RWPE2 (cell line): ENCODE measurements at regions not wholly inside any gene's neighbourhood (a gene's known extent, or its start where the extent isn't known, plus 50 kb on each side); places are given as distances from the start of the nearest gene placed in this dataset.

Source experiments
- ATAC-seq: fragments of 200-7000 bp; cut with Tn5 transposase; 3 replicates; pipeline ENCODE4 v1.9.1; 2021; ENCODE audit warnings: low read depth
- DNase-seq: peaks from one replicate; pipeline ENCODE4 v3.0.0-alpha.2; 2020; ENCODE audit warnings: low spot score
- H3K27ac ChIP-seq: fragments of 450-650 bp; 2 replicates; pipeline ENCODE4 v1.5.1; 2017; ENCODE audit warnings: mild to moderate bottlenecking; ENCODE audit not compliant: poor library complexity, severe bottlenecking
- H3K27me3 ChIP-seq: fragments of 250-450 bp; sonication (Bioruptor Pico); 2 replicates; pipeline ENCODE4 v1.5.1; 2021; ENCODE audit warnings: mild to moderate bottlenecking, moderate library complexity; ENCODE audit not compliant: insufficient read depth, poor library complexity, severe bottlenecking
- H3K36me3 ChIP-seq: fragments of 250-450 bp; sonication (Bioruptor Pico); 2 replicates; pipeline ENCODE4 v1.5.1; 2020; ENCODE audit warnings: low read depth, mild to moderate bottlenecking, moderate library complexity
- H3K4me1 ChIP-seq: fragments of 250-450 bp; sonication (Bioruptor Pico); 2 replicates; pipeline ENCODE4 v1.5.1; 2021; ENCODE audit warnings: mild to moderate bottlenecking, moderate library complexity; ENCODE audit not compliant: insufficient read depth, poor library complexity, severe bottlenecking
- H3K4me3 ChIP-seq: fragments of 250-450 bp; sonication (Bioruptor Pico); 2 replicates; pipeline ENCODE4 v1.5.1; 2021; ENCODE audit warnings: mild to moderate bottlenecking, moderate library complexity; ENCODE audit not compliant: severe bottlenecking
- H3K9me3 ChIP-seq: fragments of 250-450 bp; sonication (Bioruptor Pico); 2 replicates; pipeline ENCODE4 v1.5.1; 2021; ENCODE audit warnings: mild to moderate bottlenecking, moderate library complexity; ENCODE audit not compliant: severe bottlenecking
- TF ChIP-seq, protein P1 (sequence below): fragments of 450-650 bp; IDR thresholded peaks from one replicate; pipeline ENCODE4 v1.5.1; 2017; ENCODE audit warnings: mild to moderate bottlenecking, moderate library complexity; ENCODE audit not compliant: poor library complexity, severe bottlenecking

DNA sequence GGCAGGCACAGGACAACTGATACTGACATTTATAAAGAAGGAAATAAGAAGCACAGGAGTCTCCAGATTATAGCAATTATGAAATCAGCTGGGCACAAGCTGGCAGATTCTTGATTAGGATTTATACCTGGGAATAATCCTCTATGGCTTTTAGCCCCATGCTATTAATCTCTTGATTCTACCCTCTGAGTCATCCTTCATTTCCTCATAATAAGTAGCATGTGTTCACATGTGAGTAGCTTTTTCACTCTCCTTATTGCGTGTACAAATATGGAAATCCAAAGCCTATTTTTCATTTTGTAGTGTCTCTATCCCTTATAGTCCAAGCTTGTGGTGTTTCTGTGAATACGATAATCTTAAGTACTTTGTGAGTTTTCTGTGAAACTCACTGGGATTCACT, 185.0 kb upstream of the PRLR start:
- Histone ChIP-seq H3K36me3 (no peaks in the 10 kb centered on the region), H3K27ac (no peak overlapping the region), H3K27me3 (peaks cover 28% of the 10 kb centered on the region), H3K4me3 (no peak overlapping the region), H3K9me3 (no peaks in the 10 kb centered on the region), H3K4me1 (no peaks in the 10 kb centered on the region)
- DNase-seq (no peak), ATAC-seq (no peak)
- TF ChIP-seq, protein P1, sequence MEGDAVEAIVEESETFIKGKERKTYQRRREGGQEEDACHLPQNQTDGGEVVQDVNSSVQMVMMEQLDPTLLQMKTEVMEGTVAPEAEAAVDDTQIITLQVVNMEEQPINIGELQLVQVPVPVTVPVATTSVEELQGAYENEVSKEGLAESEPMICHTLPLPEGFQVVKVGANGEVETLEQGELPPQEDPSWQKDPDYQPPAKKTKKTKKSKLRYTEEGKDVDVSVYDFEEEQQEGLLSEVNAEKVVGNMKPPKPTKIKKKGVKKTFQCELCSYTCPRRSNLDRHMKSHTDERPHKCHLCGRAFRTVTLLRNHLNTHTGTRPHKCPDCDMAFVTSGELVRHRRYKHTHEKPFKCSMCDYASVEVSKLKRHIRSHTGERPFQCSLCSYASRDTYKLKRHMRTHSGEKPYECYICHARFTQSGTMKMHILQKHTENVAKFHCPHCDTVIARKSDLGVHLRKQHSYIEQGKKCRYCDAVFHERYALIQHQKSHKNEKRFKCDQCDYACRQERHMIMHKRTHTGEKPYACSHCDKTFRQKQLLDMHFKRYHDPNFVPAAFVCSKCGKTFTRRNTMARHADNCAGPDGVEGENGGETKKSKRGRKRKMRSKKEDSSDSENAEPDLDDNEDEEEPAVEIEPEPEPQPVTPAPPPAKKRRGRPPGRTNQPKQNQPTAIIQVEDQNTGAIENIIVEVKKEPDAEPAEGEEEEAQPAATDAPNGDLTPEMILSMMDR = no peak

DNA sequence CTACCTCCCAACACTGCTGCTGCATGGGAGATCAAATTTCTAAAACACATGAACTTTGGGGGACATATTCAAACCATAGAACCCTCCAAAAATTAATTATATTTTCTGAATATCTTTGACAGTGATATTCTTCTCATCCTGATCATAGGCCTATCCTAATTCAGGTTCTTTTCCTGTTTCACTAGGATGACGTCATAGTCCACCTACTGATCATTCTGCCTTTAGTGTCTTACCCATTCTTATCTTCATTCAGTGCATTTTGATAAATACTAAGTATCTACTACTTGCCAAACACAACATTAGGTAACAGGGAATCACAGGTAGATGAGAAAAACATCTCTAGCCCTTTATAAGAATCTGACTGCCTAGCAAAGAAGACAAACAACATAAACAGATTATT, 179.1 kb upstream of the PRLR start:
- DNase-seq = no peak
- Histone ChIP-seq H3K9me3 (no peaks in the 10 kb centered on the region), H3K4me3 (no peak overlapping the region), H3K27ac (no peak overlapping the region), H3K36me3 (no peaks in the 10 kb centered on the region), H3K4me1 (no peaks in the 10 kb centered on the region), H3K27me3 (peaks cover 19% of the 10 kb centered on the region)
- TF ChIP-seq, protein P1 = no peak
- no peak for ATAC-seq

DNA sequence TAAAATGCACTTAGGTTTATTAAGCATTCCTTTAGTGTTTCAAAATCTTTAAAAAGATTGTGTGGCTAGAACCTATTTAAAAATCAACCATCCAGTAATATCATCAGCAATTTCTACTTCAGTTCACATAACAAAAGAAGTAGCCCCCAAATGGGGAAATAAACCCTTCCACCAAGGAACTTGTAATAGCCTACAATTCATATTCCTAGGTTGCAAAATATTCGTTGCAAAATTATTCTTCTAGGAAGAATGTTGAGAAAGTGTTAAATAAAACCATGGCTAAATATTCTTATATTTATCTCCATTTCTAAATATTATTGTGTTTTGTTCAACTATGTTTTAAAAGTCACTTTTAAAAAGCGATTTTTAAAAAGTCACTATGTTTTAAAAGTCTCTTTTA, 177.9 kb upstream of the PRLR start:
- no peak for ATAC-seq
- TF ChIP-seq, protein P1 = no peak
- DNase-seq = no peak
- H3K9me3 ChIP-seq = no peaks in the 10 kb centered on the region
- no peak overlapping the region for H3K27ac ChIP-seq
- no peaks in the 10 kb centered on the region for H3K4me1 ChIP-seq
- H3K36me3 ChIP-seq = no peaks in the 10 kb centered on the region
- peaks cover 15% of the 10 kb centered on the region for H3K27me3 ChIP-seq
- H3K4me3 ChIP-seq = no peak overlapping the region

DNA sequence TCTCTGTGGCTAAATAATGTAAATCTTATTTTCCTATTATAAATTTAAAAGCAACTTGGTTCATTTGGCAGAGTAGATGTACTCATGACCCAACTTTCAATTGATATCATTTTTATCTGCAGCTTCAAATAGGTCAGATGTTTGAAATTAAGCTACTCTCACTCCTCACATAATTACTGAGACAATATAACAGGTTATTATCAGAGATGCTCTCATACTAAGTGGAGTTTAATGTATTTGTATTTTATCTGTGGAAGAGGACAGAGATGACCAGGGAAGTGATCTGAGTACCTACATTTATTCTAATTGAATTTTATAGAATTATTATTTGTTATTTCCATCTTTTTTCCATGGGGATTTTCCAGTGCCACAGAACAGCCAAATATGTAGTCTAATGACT, 177.4 kb upstream of the PRLR start:
- Histone ChIP-seq H3K27ac (no peak overlapping the region), H3K36me3 (no peaks in the 10 kb centered on the region), H3K9me3 (no peaks in the 10 kb centered on the region), H3K4me1 (no peaks in the 10 kb centered on the region), H3K27me3 (peaks cover 16% of the 10 kb centered on the region), H3K4me3 (no peak overlapping the region)
- no peak for ATAC-seq
- TF ChIP-seq, protein P1 = no peak
- DNase-seq = no peak

DNA sequence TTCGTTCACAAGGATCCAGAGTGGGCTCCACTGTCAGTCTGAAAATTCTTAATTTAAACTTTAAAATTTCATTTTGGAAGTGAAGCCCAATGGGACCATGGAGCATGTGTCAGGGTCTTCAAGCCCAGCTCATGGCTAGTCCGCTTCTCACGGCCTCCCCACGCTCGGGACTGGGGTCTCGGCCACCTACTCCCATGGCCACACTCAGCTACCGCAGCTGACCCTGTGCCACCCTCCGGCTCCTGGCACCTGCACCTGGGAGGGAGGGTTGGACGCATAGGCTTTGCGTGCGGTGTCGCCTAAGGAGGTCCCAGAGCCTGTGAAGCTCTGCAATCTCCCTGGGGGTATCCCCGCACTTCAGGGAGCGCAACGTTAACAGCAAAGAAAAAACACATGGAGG, 175.7 kb upstream of the PRLR start:
- Histone ChIP-seq H3K4me3 (no peak overlapping the region), H3K27ac (no peak overlapping the region), H3K36me3 (no peaks in the 10 kb centered on the region), H3K4me1 (no peaks in the 10 kb centered on the region), H3K27me3 (peaks cover 18% of the 10 kb centered on the region), H3K9me3 (no peaks in the 10 kb centered on the region)
- TF ChIP-seq, protein P1 = no peak
- ATAC-seq (no peak), DNase-seq (no peak)
